DND-41 (cell line): ENCODE measurements at regions not wholly inside any gene's neighbourhood (a gene's known extent, or its start where the extent isn't known, plus 50 kb on each side); places are given as distances from the start of the nearest gene placed in this dataset.
A peak's percentile ranks its signal among the peaks of the same experiment; 100 is the strongest.

ENCODE experiments used
- ATAC-seq: fragments of 200-7000 bp; cut with Tn5 transposase; 3 replicates; pipeline ENCODE4 v1.9.1; 2021; ENCODE audit warnings: low read depth; ENCODE audit not compliant: insufficient read depth
- DNase-seq: peaks from one replicate; pipeline ENCODE4 v3.0.0-alpha.2; 2020
- H2AFZ ChIP-seq: 2 replicates; pipeline ENCODE4 v1.6.0; 2012; ENCODE audit warnings: low read depth, low read length
- H3K27ac ChIP-seq: 2 replicates; pipeline ENCODE4 v1.5.1; 2012; ENCODE audit warnings: low read length, inconsistent platforms
- H3K27me3 ChIP-seq: fragments of 200-600 bp; sonication (generic); 2 replicates; pipeline ENCODE4 v1.6.0; 2012; ENCODE audit warnings: low read length, mild to moderate bottlenecking, inconsistent platforms; ENCODE audit not compliant: insufficient read depth, poor library complexity
- H3K36me3 ChIP-seq: 2 replicates; pipeline ENCODE4 v1.5.1; 2012; ENCODE audit warnings: low read length, inconsistent platforms; ENCODE audit not compliant: insufficient read depth
- H3K4me1 ChIP-seq: 2 replicates; pipeline ENCODE4 v1.5.1; 2012; ENCODE audit warnings: mild to moderate bottlenecking, low read length; ENCODE audit not compliant: insufficient read depth
- H3K4me2 ChIP-seq: 2 replicates; pipeline ENCODE4 v1.6.0; 2012; ENCODE audit warnings: mild to moderate bottlenecking, moderate library complexity, low read length, inconsistent platforms; ENCODE audit not compliant: insufficient read depth
- H3K4me3 ChIP-seq, 2 experiments: fragments of 200-600 bp in 1 of 2; shearing (Covaris generic) in 1 of 2; 2 replicates each; pipeline ENCODE4 v1.5.1; 2012 to 2016; ENCODE audit warnings: inconsistent platforms in 2 of 2, low read length in 2 of 2, mild to moderate bottlenecking in 2 of 2, low read depth in 1 of 2, moderate library complexity in 1 of 2
- H3K79me2 ChIP-seq: 2 replicates; pipeline ENCODE4 v1.6.0; 2012; ENCODE audit warnings: low read length, inconsistent platforms; ENCODE audit not compliant: insufficient read depth
- H3K9ac ChIP-seq: 2 replicates; pipeline ENCODE4 v1.6.0; 2012; ENCODE audit warnings: low read depth, mild to moderate bottlenecking, inconsistent platforms, low read length, moderate library complexity
- H3K9me3 ChIP-seq: 2 replicates; pipeline ENCODE4 v1.5.1; 2012; ENCODE audit warnings: low read length, moderate library complexity, mild to moderate bottlenecking, inconsistent platforms; ENCODE audit not compliant: insufficient read depth, severe bottlenecking
- H4K20me1 ChIP-seq: 2 replicates; pipeline ENCODE4 v1.6.0; 2012; ENCODE audit warnings: low read length; ENCODE audit not compliant: insufficient read depth
- CTCF ChIP-seq: IDR thresholded peaks from 2 replicates; pipeline ENCODE4 v1.5.1; 2012; ENCODE audit warnings: borderline replicate concordance, low read length, moderate library complexity, mild to moderate bottlenecking; ENCODE audit not compliant: poor library complexity, severe bottlenecking; ENCODE audit errors: extremely low read depth
- EZH2 ChIP-seq: IDR thresholded peaks from 3 replicates; pipeline ENCODE4 v1.6.1; 2012; ENCODE audit warnings: borderline replicate concordance, low read depth, mild to moderate bottlenecking, moderate library complexity, low read length, inconsistent platforms; ENCODE audit not compliant: severe bottlenecking

GRCh38 chr20:60820149-60820548 is 431.9 kb upstream of the CDH4 start:
- ATAC-seq (no peak), DNase-seq (no peak)
- Histone ChIP-seq H3K4me1 (peaks cover 37% of the 10 kb centered on the region), H3K27me3 (no peaks in the 10 kb centered on the region), H3K36me3 (no peaks in the 10 kb centered on the region), H3K9ac (no peak overlapping the region), H4K20me1 (no peaks in the 10 kb centered on the region), H3K4me3 (no peak overlapping the region), H3K79me2 (no peaks in the 10 kb centered on the region), H3K4me2 (no peak overlapping the region; the same call in 1 of the 2 replicates), H3K9me3 (peaks cover 14% of the 10 kb centered on the region), H2AFZ (no peak overlapping the region), H3K27ac (peak overlapping the region; percentile 61)
- TF ChIP-seq CTCF (no peak), EZH2 (no peak)

GRCh38 chr20:60820918-60821317 is 431.1 kb upstream of the CDH4 start:
- Histone ChIP-seq H3K9ac (no peak overlapping the region), H3K27me3 (no peaks in the 10 kb centered on the region), H3K27ac (peak overlapping the region; percentile 61), H3K4me1 (peaks cover 37% of the 10 kb centered on the region), H3K4me2 (no peak overlapping the region), H3K36me3 (no peaks in the 10 kb centered on the region), H4K20me1 (no peaks in the 10 kb centered on the region), H3K9me3 (peaks cover 14% of the 10 kb centered on the region), H3K79me2 (no peaks in the 10 kb centered on the region), H3K4me3 (no peak overlapping the region), H2AFZ (no peak overlapping the region)
- ATAC-seq = peak; percentile 95
- no peak for TF ChIP-seq EZH2
- no peak for TF ChIP-seq CTCF
- DNase-seq = peak; percentile 81

- Histone ChIP-seq H3K79me2 (no peaks in the 10 kb centered on the region), H4K20me1 (no peaks in the 10 kb centered on the region), H3K4me3 (no peak overlapping the region), H3K4me2 (no peak overlapping the region), H3K36me3 (no peaks in the 10 kb centered on the region), H3K27ac (no peak overlapping the region), H3K9ac (no peak overlapping the region), H3K27me3 (no peaks in the 10 kb centered on the region), H2AFZ (no peak overlapping the region), H3K4me1 (peaks cover 37% of the 10 kb centered on the region), H3K9me3 (peaks cover 2% of the 10 kb centered on the region)
- TF ChIP-seq CTCF (no peak), EZH2 (no peak)
- ATAC-seq = no peak
- no peak for DNase-seq
Observed at GRCh38 chr20:60822699-60823607, 429.1 kb upstream of the CDH4 start.
